NOMO-1 treated with dmso at 0.1 percent for 144 hours (cell line): ENCODE measurements at regions not wholly inside any gene's neighbourhood (a gene's known extent, or its start where the extent isn't known, plus 50 kb on each side); places are given as distances from the start of the nearest gene placed in this dataset.

ENCODE experiments used
- DNase-seq: peaks from one replicate; lab custom pipeline; 2025; ENCODE audit not compliant: unreplicated experiment; lab: John Stamatoyannopoulos, UW

DNA sequence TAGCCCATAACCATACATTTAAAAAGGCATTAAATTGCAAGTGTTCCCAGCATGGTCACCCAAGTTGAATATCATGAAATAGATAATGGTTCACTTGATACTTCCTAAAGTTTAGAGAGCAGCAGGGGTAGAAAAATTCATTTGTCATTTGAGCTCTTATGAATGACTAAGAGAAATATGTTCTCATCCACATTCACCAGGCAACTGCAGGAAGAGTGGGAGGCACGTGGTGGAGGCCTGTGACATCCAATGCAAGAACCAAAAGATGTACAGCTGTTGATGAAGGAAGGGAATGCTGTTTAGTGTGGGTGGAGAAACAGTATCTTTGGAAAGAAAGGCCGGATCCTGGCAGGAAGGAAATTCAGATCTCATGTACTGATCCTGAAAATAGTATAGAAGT, 473.1 kb downstream of the ADGRL2 start:
- no peak for DNase-seq

DNA sequence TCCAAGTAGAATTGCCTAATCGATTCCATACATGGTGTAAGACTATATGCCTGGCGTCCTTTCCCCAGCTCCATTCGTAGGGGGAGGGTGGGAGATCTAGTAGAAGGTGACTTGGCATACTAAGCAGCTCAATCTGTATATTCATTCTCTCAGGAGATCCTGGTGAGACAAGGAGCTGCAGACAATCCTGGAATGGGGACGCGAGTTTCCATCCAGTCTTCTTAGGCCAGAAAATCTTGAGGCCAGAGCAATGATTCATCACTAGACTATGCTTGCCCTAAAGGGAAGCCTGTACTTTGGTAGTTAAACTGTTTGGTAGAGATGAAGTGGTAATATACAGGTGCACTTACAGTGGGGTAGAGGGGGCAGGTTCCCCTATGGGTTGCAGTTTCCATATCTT, 468.7 kb downstream of the ADGRL2 start:
- no peak for DNase-seq

DNA sequence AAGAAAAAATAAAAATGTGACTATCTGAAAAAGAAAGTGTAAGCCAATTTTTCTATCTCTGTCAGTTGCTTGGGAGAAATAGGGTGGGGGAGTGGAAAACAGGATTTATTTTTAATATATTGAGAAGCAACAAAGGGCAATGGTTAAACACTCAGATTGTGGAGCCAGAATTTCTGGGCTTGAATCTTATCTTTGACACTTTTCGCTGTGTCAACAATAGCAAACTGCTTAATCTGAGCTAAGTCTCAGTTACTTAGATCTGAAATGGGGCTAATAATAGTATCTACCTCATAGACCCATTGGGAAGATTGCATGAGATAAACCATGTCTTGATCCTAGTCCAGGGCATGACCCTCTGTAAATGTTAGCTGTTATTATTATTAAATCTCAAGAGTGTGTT, 468.1 kb downstream of the ADGRL2 start:
- no peak for DNase-seq

DNA sequence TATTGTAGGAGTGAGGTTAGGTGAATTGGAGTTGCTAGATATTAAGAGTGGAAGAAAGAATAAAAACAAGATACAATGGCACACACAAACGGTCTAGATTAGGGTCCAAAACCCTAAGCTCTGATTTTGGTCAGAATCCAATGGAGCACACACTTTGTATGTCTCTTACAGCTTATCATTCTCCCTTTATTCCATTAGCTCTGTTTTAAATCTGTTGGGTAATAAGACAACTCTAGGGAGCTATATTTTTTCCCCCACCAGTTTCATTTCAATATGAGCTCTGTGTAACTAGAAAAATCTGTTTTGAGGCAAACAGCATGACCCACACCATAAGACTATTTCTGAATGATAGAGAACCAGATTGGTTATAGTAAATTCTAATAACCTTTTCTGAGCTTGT, 465.6 kb downstream of the ADGRL2 start:
- DNase-seq = no peak

DNA sequence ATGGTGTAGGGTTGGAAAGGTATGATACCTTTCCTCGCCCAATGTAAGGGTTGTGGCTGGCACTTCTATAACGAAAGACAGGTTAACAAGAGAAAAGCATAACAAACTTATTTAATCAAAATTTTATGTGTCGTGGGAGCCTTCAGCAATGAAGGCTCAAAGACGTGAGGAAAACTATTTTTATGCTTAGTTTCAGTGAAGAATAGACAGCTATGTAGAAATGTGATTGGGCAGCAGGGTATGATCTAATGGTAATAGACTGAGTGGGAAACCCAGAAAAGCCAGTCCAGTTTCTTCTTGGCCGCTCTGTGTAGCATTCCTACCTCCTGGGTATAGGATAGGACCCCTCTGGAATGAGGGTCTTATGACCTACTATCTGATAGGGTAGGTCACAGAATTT, 464.7 kb downstream of the ADGRL2 start:
- no peak for DNase-seq

DNA sequence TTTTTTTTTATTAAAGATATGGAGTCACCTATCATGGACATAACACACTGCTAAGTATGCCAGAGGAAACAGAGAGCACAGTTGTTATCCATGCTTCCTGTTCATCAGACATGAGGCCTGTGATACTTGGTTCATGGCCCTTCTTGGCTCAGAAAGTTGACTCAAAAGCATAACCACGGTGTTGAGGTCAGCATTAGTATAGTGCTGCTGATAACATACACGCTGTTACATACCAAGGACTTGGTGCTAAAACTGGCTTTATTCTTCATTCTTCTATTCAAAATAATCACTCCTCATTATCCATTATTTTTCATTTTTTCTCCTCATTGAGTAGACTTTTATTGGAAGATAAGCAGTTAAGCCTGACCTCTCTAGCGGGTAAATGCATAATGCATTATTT, 464.1 kb downstream of the ADGRL2 start:
- no peak for DNase-seq

DNA sequence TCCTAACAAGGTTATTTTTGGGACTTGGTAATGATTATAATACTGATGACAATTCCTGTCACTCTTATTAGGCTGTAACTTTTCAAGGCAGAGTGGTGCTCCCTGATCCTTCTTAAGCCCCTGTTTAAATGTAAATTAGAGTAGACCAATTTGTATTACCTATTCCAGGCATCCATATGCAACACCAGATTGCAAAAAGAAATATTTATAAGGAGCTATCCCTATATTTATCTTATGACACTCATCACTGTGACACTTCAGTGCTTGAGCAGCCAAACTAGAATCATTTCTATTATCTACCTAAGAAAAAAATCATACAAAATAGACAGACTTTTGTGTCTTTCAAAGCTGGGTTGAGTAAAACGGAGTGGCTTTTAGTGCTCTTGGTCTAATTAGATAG, 462.7 kb downstream of the ADGRL2 start:
- no peak for DNase-seq

DNA sequence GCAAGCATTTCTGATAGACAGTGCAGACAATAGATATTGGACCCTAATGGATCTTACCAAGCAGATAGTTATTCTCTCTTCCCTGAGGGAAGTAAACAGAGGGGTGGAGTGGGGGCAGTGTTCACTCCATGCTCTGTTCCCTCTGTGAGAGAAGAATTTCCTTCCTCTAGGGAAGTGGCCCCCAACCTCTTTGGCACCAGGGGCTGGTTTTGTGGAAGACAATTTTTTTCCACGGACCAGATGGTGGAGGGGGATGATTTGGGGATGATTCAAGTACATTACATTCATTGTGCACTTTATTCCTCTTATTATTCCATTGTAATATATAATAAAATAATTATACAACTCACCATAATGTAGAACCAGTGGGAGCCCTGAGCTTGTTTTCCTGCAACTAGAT, 459.9 kb downstream of the ADGRL2 start:
- DNase-seq = no peak

DNA sequence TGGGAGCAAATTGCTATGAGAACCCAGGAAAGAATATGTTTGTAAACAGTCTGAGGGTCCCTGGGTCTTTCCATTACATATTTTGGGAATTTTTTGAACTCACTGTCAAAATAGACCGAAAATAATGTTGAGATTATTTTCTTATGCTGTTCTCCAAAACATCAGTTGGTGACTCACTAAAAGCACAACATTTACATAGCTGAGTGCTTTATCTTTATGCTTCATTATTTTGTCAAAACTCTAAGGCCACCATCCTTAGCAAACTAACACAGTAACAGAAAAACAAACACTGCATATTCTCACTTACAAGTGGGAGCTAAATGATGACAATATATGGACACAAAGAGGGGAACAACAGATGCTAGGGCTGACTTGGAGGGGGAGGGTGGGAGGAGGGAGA, 459.3 kb downstream of the ADGRL2 start:
- DNase-seq = no peak

DNA sequence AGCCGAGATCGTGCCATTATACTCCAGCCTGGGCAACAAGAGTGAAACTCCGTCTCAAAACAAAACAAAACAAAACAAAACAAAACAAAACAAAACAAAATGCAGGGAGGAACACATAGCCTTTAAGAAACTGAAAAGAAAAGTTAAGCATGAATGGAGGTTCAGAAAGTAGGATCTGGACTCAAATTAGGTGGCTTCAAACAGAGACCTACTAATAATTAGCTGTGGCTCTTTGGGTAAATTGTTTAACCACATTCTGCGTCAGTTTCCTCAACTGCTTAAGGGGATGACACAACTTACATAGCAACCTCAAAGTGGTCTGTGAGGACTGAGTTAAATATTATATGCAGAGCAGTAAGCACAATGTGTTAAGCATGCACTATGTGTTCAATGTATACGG, 458.2 kb downstream of the ADGRL2 start:
- DNase-seq = no peak

DNA sequence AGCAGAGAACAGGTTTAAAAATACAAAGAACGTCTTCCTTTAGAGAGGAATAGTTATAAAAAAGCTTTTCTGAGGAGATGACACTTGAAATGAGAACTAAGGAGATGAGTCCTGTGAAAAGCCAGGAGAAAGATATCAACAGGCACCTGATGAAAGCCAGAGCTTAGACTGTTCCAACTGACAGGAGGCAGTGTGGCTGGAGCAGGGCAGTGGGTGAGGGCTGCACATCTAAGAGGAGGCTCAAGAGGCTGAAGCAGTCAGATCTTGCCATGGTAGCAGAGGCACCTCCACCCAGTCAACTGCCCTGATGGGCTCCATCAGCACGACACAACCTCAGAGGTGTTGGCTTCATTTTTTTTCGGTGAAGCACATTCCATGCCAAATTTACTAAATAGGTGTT, 445.3 kb downstream of the ADGRL2 start:
- DNase-seq = no peak

DNA sequence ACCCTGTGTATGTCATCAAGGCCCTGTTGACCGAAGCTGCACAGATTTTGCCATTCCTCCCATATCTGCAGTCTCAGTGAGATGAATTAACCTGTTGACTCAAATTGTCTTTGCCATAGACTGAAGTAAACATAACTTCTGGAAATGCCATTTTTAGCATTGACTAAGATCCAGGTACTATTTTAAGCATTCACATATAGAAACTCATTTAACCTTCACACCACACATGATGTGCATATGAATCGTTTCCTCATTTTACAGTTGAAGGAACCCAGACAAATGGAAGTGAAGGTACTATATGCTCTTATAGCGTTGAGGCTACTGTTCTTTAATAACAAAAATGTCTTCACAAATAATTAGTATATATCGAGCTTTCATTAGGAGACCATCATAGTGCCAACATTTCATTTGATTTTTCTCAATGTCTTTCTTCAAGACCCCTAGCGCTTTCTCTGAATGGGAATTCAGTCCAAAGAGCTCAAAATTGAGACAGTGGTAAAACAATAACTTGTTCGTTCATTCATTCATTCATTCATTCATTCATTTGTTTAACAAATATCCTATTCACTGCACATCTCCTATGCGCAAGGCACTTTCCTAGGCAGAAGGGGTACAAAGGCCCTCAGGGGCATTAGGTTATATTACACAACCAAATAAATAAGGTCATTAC, 444.7 kb downstream of the ADGRL2 start:
- DNase-seq = peak; percentile 14

DNA sequence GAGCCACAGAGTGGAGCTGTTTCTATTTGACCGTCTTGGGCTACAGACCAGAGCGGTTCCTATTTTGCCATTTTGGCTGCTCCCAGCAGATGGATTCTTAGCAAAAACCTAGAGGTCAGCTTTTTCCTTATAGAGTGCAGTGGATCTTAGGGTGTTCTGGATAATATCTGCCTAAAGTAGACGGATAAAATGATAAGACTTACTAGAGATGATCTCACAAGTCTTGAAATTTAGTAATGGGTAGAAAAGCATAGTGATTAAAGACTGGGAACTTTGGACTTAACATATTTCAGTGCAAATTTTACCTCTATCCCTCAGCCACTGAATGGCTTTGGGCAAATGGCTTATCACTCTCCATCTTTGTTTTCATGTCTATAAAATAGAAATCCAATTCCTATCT, 439.8 kb downstream of the ADGRL2 start:
- no peak for DNase-seq

DNA sequence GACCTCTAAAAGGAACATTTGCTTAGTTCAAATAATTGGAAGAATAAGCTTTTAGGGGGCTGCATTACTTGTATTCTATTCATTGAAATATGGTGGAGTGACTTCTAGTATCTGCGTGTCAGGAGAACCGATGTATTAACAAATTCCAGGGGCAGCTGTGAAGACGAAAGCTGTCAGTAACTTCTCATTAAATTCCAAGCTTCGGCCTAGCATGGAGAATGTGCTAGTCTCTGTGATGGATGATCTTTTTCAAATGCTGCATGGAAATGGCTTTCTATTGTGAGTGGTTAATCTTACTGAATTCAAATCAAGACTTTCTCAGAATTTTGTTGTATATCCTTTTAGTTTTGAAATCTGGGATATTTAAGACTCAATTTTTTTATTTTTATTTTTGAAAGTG, 429.9 kb downstream of the ADGRL2 start:
- no peak for DNase-seq

DNA sequence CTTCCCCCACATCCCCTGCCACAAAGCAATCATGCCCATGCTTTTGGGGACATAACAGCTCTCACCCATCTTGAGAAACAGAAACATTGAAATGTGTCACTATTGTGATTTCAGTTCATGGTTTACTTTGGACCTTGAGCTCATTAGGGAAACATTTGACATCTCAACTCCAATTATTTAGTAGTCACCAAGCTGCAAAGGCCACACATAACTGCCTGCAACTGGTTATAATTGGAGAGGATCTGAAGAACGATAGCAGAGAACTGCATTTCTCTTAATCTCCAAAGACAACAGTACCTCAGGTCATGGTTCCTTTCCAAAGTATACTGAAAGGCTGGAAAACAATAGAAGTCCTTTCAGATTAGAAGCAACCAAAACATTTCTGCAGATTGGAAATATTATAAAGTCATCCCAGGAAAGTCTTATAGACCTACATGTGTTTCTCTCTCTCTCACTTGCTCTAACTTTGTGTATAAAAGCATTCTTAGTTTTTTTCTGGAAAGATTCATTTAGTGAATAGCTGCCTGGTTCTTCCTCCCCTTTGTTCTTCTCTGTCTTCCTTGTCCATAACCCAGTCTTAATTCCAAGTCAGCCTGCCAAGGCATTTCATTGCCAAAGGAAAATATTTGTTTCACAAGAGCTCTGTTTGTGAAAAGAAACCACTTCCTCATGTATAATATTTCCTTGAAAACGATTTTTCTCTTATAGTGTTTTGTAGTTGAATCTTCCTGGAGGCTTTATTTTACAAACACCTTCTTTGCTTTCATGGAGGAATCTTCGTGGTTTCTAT, 426.8 kb downstream of the ADGRL2 start:
- peak; percentile 28 for DNase-seq

DNA sequence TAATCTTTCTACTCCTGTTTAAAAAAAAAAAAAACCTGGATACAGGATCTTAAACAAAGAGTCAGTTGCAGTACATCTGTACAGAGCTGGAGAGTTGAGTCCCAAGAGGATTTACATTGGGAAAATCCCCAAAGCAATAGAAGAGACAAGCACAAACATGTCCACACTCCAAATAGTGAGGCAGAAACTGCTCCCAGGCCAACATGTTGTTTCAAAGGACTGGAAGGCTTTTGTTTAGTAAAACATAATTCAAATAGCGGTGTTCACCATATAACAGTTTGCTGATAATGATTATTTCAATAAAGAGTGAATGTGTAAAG, 425.4 kb downstream of the ADGRL2 start:
- DNase-seq = no peak

DNA sequence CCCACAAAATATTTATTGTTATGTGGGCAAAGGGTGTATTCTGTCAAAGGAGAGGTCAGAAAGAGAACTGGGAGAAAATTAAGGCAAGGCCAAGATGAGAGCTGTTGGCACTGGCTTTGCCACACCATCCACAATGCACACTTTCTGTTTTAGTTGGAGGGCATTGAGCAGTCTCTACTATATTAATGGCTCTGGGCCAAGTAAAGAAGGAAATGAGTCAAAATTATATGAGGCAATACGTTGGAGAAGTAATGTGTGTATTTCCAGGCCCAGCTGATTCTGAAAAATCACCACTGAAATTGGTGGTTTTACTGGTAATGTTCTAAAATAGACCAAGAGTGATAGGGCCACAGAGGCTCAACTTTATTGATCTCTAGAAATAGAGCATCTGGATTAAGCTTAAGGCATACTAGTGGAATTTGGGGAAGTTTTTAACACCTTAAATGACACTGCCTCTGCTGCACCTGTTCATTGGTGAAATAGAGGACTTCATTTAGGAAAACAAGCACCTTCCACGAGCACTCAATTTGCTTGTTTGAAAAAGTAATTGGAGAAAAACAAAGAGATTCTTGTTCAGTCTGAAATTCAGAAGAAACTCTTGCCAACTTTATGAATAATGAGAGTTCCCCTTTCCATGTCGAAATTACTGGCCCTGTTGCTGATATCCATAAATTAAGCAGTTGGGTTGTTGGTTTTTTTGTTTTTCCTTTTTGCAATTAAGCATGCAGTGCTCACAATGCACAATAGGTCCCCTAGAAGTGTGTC, 424.9 kb downstream of the ADGRL2 start:
- peak; percentile 70 for DNase-seq

DNA sequence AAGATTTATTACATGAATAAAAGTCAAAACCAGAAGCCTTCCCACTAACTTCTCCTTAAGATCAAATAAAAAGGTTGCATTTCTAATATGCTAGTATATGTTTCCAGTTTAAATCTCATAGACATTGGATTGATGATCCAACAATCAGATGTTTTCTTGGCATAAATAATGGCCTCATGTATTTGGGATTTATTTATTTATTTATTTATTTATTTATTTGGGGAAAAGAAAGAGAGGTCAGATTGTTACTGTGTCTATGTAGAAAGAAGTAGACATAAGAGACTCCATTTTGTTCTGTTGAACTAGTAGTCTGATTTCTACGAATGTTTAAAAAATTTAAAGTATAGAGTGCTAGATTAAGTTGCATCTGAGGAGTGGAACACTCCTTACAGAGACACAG, 422.4 kb downstream of the ADGRL2 start:
- DNase-seq = no peak

DNA sequence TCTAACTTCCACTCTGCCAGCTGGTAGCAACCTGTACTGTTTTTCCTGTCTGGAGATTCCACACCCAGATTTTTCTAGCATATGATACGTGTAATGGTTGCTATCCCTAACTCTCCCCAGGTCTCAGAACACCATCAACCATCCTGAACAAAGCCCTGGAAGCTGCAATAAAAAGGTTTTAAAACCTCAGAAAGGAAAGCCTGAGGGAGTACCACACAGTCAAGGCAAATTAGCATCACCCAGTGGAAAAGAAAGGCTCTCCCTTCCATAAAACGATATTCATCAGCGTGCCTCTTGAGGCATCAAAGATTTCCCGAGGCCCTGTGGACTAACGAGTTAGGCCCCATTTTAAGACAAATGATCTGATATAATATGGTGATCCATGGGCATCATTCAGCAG, 421.0 kb downstream of the ADGRL2 start:
- DNase-seq = no peak

DNA sequence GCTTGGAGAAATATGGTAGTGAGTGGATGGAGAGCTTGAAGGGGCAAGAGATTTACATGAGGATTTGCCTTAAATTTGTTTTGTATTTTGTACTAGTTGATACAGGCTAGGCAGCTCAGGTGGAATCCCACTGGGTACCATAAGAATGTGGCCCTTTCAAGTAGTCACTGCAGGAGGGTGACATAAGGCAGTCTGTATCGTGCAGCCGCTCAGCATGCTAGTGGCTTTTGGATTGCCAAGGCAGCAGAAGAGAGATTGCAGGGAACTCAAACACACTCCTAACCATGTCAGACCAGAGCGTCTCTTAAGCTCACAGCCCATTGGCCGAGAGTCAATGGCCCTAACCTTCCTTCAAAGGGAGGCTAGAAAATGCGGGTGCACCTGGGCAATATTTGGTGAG, 420.0 kb downstream of the ADGRL2 start:
- no peak for DNase-seq

DNA sequence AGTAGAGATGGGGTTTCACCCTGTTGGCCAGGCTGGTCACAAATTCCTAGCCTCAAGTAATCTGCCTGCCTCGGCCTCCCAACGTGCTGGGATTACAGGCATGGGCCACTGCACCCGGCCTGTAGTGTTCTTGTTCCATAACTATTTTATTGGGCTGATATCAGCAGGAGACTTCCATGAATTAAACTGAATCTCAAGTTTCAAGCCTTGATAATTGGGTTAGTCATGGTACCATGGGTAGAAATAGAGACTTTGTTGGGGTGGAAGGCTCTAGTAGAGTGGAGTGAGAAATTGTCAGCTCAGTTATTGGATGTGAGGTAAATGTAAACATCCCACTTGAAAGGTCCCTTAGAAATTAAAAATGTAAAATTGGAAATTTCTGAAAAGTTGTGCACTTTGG, 419.1 kb downstream of the ADGRL2 start:
- no peak for DNase-seq

DNA sequence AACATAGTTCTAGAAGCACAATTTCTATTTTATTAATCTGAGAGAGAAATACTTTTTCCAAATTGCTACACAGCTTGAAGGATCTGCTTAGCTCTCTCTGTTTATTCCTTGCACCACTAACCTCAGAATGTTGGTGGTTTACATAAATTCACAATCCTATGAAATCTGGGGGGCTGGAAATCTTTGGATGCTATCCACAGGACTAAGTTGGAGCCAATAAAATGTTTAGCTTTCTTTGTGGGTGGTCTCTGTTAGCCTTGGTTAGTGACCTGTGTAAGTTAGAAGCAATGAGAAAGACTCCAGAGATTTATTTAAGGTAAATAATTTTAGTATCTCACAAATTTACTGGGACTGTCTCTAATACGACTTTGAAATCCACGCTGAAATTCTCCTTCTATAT, 418.1 kb downstream of the ADGRL2 start:
- no peak for DNase-seq
